Osteocyte (in vitro differentiated cells): ENCODE measurements at regions not wholly inside any gene's neighbourhood (a gene's known extent, or its start where the extent isn't known, plus 50 kb on each side); places are given as distances from the start of the nearest gene placed in this dataset.

ENCODE experiments used
- DNase-seq: peaks from one replicate; pipeline ENCODE4 v3.0.0; 2021; ENCODE audit warnings: mixed read lengths; ENCODE audit not compliant: unreplicated experiment; ENCODE audit errors: extremely low spot score
- H3K27ac Mint-ChIP-seq: one replicate; pipeline ENCODE4 v1.8.0; 2021; ENCODE audit warnings: mild to moderate bottlenecking, mixed read lengths; ENCODE audit not compliant: unreplicated experiment
- H3K27me3 Mint-ChIP-seq: one replicate; pipeline ENCODE4 v1.8.0; 2021; ENCODE audit warnings: mixed read lengths; ENCODE audit not compliant: unreplicated experiment
- H3K36me3 Mint-ChIP-seq: one replicate; pipeline ENCODE4 v1.8.0; 2021; ENCODE audit warnings: mixed read lengths; ENCODE audit not compliant: unreplicated experiment
- H3K4me1 Mint-ChIP-seq: one replicate; pipeline ENCODE4 v1.8.0; 2021; ENCODE audit warnings: mixed read lengths; ENCODE audit not compliant: unreplicated experiment
- H3K4me3 Mint-ChIP-seq: one replicate; pipeline ENCODE4 v1.8.0; 2021; ENCODE audit warnings: mild to moderate bottlenecking, moderate library complexity, mixed read lengths; ENCODE audit not compliant: unreplicated experiment
- H3K9me3 Mint-ChIP-seq: one replicate; pipeline ENCODE4 v1.8.0; 2021; ENCODE audit warnings: mixed read lengths; ENCODE audit not compliant: unreplicated experiment
- CTCF ChIP-seq: fragments of 200-600 bp; sonication (generic); IDR thresholded peaks from 2 replicates; pipeline ENCODE4 v1.5.0; 2021; ENCODE audit warnings: antibody characterized with exemption, mild to moderate bottlenecking, moderate library complexity

DNA sequence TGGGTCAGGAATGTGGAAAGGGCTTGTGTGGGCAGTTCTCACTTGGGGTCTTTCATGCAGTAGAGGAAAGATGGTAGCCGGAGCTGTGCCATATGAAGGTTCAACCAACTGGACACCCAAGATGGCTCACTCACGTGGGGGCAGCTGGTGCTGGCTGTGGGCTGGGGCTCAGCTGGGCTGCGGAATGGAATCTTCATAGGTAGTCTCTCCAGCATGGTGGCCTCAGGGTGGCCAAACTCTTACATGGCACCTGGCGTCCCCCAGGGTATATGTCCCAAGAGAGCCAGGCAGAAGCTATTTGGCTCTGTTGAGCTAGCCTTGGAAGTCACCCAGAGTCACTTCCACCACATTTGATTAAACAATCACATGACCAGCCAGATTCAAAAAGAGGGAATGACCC, 163.1 kb upstream of the KLHL29 start:
- TF ChIP-seq CTCF, result no peak
- no peaks in the 10 kb centered on the region for H3K4me1 Mint-ChIP-seq

DNA sequence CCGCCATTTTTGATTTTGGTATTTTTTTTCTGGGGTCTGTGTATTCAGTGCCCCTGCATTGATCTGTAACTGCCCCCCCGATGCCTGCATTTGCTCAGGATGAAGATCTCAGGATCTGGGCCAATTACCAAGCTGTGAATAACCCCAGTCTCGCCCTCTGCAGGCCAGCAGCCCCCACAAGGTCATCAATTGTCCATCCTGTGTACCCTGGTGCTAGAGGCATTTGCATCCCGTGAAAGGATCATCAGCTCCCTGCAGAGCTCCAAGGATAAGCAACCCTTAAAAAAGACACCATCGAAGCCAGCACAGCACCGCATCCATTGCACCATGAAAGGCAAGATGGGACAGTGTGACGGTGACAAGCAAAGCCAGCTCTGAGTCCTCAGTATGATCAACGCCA, 154.1 kb upstream of the KLHL29 start:
- Mint-ChIP-seq H3K27me3 (peaks cover 3% of the 10 kb centered on the region), H3K9me3 (no peaks in the 10 kb centered on the region), H3K4me3 (no peak overlapping the region), H3K4me1 (no peaks in the 10 kb centered on the region), H3K36me3 (no peaks in the 10 kb centered on the region), H3K27ac (no peak overlapping the region)
- no peak for TF ChIP-seq CTCF
- peak; percentile 54 for DNase-seq

More for the DNA sequence above, 163.1 kb upstream of the KLHL29 start:
- Mint-ChIP-seq H3K27me3 (no peaks in the 10 kb centered on the region), H3K36me3 (no peaks in the 10 kb centered on the region), H3K9me3 (no peaks in the 10 kb centered on the region), H3K4me3 (no peak overlapping the region), H3K27ac (no peak overlapping the region)
- DNase-seq, result peak; percentile 75

GRCh38 chr2:23231865-23232264, 153.1 kb upstream of the KLHL29 start:
- peak; percentile 62 for DNase-seq

DNA sequence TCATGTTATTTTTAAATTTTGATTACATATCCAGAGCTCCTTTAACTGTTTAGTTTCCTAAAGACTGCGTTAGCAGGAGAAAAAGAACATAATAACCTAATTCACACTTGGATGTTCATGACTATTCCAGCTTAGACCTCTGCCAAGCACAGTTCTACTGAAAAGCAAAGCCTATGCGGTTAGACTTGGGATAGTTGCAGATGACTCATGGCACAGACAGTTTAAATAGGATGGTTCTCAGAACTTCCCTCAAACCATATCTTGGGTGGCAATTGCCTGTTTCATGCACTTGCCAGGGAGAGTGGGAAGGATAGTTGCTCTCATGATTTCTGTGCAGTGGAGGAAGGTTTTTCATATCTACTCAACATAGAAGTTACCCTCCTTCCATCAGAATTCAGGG, 149.7 kb upstream of the KLHL29 start:
- Mint-ChIP-seq H3K4me3 (no peak overlapping the region), H3K9me3 (no peaks in the 10 kb centered on the region), H3K4me1 (no peaks in the 10 kb centered on the region), H3K27me3 (peaks cover 5% of the 10 kb centered on the region), H3K27ac (no peak overlapping the region), H3K36me3 (no peaks in the 10 kb centered on the region)
- DNase-seq, result no peak
- TF ChIP-seq CTCF, result no peak

More at GRCh38 chr2:23231865-23232264, 153.1 kb upstream of the KLHL29 start:
- Mint-ChIP-seq H3K27ac (no peak overlapping the region), H3K4me3 (no peak overlapping the region), H3K9me3 (no peaks in the 10 kb centered on the region), H3K36me3 (no peaks in the 10 kb centered on the region), H3K27me3 (peaks cover 3% of the 10 kb centered on the region), H3K4me1 (no peaks in the 10 kb centered on the region)
- no peak for TF ChIP-seq CTCF

- no peaks in the 10 kb centered on the region for H3K4me1 Mint-ChIP-seq
- no peaks in the 10 kb centered on the region for H3K36me3 Mint-ChIP-seq
- H3K27me3 Mint-ChIP-seq, result peaks cover 5% of the 10 kb centered on the region
- no peaks in the 10 kb centered on the region for H3K9me3 Mint-ChIP-seq
- no peak overlapping the region for H3K4me3 Mint-ChIP-seq
- TF ChIP-seq CTCF, result no peak
- DNase-seq, result no peak
- no peak overlapping the region for H3K27ac Mint-ChIP-seq
Measured at GRCh38 chr2:23235736-23236135, 149.2 kb upstream of the KLHL29 start.
